Upper lobe of left lung (tissue), 4 donors: ENCODE measurements at regions not wholly inside any gene's neighbourhood (a gene's known extent, or its start where the extent isn't known, plus 50 kb on each side); places are given as distances from the start of the nearest gene placed in this dataset.

Experiments
- POLR2A ChIP-seq, 4 donors: fragments of 450-650 bp; IDR thresholded peaks; one replicate each; pipeline ENCODE4 v1.5.1; 2016 to 2017; ENCODE audit warnings: antibody characterized with exemption in 4 of 4, mild to moderate bottlenecking in 2 of 4
- TF ChIP-seq, protein P1 (sequence below), 6 experiments: fragments of 450-650 bp in 4 of 6; fragments of 200-600 bp in 2 of 6; sonication (generic) in 2 of 6; IDR thresholded peaks; one replicate each; pipeline ENCODE4 v1.5.1; 2016 to 2019; ENCODE audit warnings: antibody characterized with exemption in 6 of 6

DNA sequence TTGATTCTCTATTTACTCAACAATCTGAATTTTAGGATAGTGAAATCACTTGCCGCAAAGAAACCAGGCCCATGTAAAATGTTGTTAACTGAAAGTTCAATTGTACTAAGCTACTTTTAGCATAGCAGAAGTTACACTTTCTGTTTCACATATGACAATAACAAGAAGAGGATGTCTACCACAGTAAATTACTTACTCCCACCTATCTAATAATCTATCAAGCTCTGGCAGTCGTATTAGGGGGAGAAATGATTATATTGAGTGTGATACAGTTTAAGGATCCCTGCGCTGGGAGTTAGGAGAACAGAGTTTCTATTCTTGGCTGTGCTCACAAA is 66.5 kb upstream of the CAND1 start:
- no peak for TF ChIP-seq POLR2A (IDR thresholded peaks at IDR 0.05)
- TF ChIP-seq, protein P1, sequence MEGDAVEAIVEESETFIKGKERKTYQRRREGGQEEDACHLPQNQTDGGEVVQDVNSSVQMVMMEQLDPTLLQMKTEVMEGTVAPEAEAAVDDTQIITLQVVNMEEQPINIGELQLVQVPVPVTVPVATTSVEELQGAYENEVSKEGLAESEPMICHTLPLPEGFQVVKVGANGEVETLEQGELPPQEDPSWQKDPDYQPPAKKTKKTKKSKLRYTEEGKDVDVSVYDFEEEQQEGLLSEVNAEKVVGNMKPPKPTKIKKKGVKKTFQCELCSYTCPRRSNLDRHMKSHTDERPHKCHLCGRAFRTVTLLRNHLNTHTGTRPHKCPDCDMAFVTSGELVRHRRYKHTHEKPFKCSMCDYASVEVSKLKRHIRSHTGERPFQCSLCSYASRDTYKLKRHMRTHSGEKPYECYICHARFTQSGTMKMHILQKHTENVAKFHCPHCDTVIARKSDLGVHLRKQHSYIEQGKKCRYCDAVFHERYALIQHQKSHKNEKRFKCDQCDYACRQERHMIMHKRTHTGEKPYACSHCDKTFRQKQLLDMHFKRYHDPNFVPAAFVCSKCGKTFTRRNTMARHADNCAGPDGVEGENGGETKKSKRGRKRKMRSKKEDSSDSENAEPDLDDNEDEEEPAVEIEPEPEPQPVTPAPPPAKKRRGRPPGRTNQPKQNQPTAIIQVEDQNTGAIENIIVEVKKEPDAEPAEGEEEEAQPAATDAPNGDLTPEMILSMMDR (IDR thresholded peaks at IDR 0.05): no peak
